Adrenal gland (tissue), 5 donors: ENCODE measurements at regions not wholly inside any gene's neighbourhood (a gene's known extent, or its start where the extent isn't known, plus 50 kb on each side); places are given as distances from the start of the nearest gene placed in this dataset.

Source experiments
- CTCF ChIP-seq, 6 experiments: fragments of 450-650 bp in 4 of 6; fragments of 200-600 bp in 2 of 6; sonication (generic) in 1 of 6; IDR thresholded peaks; 1 replicate in 5 of 6; 2 replicates in 1 of 6; pipeline versions ENCODE4 v1.5.1 to v1.8.0; 2016 to 2021; ENCODE audit warnings: antibody characterized with exemption in 6 of 6, mild to moderate bottlenecking in 2 of 6, moderate library complexity in 1 of 6
- POLR2A ChIP-seq, 2 donors: fragments of 450-650 bp; IDR thresholded peaks; one replicate each; pipeline ENCODE4 v1.6.1; 2017; ENCODE audit warnings: antibody characterized with exemption in 2 of 2, mild to moderate bottlenecking in 2 of 2, moderate library complexity in 1 of 2
- donor health status: DM: no; HTN: no; CAD: no.

DNA sequence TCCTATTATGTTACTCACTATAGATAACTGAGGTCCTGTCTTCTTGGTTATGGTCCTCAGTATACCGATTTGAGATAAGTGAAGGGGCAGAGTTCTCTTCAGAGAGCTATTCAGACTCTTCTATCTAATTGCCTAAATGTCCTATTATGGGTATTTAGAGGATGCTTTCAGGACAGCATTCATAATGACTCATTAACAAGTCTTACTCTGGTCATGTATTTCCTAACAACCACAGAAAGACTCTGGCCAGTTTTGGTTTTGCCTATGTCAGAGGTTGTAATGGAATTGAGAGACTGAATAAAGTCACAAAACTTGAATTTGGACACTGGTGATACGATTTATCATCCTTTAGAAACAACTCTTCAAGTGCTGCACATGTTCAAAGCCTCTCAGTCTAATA, 1233.0 kb downstream of the JRKL start:
- no peak for TF ChIP-seq CTCF (IDR thresholded peaks at IDR 0.05)
- no peak for TF ChIP-seq POLR2A (IDR thresholded peaks at IDR 0.05)
